SK-N-MC (cell line): ENCODE measurements at regions not wholly inside any gene's neighbourhood (a gene's known extent, or its start where the extent isn't known, plus 50 kb on each side); places are given as distances from the start of the nearest gene placed in this dataset.
"Not testable (repeated sequence)": the region's sequence is repeated elsewhere in the genome, so short reads cannot be mapped to it uniquely, and the experiment has no call there.

ENCODE experiments used
- DNase-seq: peaks from one replicate; pipeline ENCODE4 v3.0.0-alpha.2; 2011; ENCODE audit warnings: low read depth, low spot score
- H3K27ac ChIP-seq: fragments of 200-600 bp; sonication (generic); 2 replicates; pipeline ENCODE4 v1.5.1; 2016; ENCODE audit warnings: mixed run types
- H3K36me3 ChIP-seq: fragments of 200-600 bp; sonication (generic); 2 replicates; pipeline ENCODE4 v1.6.1; 2017; ENCODE audit warnings: antibody characterized with exemption, low read length, mixed read lengths; ENCODE audit not compliant: insufficient read depth
- H3K4me3 ChIP-seq: fragments of 200-600 bp; sonication (generic); 2 replicates; pipeline ENCODE4 v1.5.1; 2016
- H3K9ac ChIP-seq: fragments of 200-600 bp; sonication (generic); 2 replicates; pipeline ENCODE4 v1.8.0; 2017; ENCODE audit warnings: mixed run types, mixed read lengths; ENCODE audit not compliant: insufficient read length
- H3K9me3 ChIP-seq: fragments of 200-600 bp; sonication (generic); 2 replicates; pipeline ENCODE4 v1.6.1; 2017; ENCODE audit warnings: low read depth, mild to moderate bottlenecking, antibody characterized with exemption, low read length, moderate library complexity, mixed read lengths
- EZH2 ChIP-seq: fragments of 200-600 bp; sonication (generic); IDR thresholded peaks from one replicate; pipeline ENCODE4 v1.6.1; 2017; ENCODE audit warnings: antibody characterized with exemption
- FOXP2 ChIP-seq: optimal IDR thresholded peaks from 2 replicates; pipeline ENCODE3; 2011; ENCODE audit warnings: mild to moderate bottlenecking, moderate library complexity; ENCODE audit not compliant: insufficient read depth; ENCODE audit errors: extremely low read length, control extremely low read depth
- POLR2AphosphoS5 ChIP-seq: IDR thresholded peaks from 2 replicates; pipeline ENCODE4 v1.6.1; 2012; ENCODE audit warnings: mild to moderate bottlenecking, low read depth, low read length, borderline replicate concordance

DNA sequence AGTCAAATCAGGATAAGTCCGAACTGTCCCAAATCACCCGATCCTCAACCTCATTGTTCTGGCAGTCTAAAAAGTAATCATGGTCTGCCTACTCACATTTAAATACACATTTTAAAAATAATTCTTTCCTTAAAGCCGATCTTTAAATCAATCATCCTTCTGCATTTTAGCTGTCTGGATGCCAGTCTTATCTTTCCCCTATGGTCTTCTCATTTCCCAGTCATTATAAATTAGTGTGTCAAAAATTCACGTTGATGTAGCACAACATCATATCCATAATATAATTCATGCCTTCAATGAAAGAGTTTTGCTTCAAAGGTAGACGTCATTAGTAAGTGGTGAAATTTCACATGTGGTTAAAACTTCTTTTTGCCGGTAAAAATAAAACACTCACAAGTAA is 108.1 kb upstream of the FRG1 start:
- Histone ChIP-seq H3K9me3 (no peaks in the 10 kb centered on the region), H3K27ac (no peak overlapping the region), H3K36me3 (no peaks in the 10 kb centered on the region), H3K9ac (no peak overlapping the region), H3K4me3 (no peak overlapping the region)
- TF ChIP-seq FOXP2 (no peak), EZH2 (no peak)
- DNase-seq = no peak

DNA sequence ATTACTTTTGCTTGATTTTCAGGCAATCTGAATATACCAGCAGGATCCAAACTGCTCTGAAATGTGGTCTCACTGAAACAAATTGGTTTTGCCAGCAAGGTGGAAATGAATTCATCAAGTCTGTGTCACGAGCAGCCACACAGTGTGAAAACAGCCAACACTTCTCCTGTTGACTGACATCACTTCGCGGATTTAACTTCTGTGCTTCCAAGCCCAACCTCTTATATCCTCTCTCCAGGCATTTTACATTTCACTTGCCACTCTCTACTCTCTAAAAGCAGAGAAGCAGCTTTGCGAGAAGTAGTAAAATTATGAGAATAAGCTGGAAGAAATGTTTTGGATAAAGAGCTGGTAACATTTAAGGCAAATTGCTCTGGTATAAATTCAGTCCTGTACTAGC is 106.1 kb upstream of the FRG1 start:
- Histone ChIP-seq H3K36me3 (no peaks in the 10 kb centered on the region), H3K9ac (no peak overlapping the region), H3K27ac (no peak overlapping the region), H3K4me3 (no peak overlapping the region), H3K9me3 (no peaks in the 10 kb centered on the region)
- no peak for DNase-seq
- TF ChIP-seq EZH2 = no peak
- no peak for TF ChIP-seq POLR2AphosphoS5
- no peak for TF ChIP-seq FOXP2

DNA sequence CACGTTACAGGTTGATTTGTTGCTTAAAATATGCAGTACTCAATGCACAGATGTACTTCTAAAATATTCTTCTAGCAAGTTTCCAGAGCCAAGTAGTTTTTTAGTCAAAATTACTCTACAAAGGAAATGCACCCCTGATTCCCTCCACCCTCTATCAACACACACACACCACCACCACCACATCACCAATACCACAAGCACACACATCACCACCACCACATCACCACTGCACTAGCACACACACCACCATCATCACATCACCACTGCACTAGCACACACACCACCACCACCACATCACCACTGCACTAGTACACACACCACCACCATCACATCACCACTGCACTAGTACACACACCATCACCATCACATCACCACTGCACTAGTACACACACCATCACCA is 105.2 kb upstream of the FRG1 start:
- H3K9ac ChIP-seq = no peak overlapping the region
- TF ChIP-seq FOXP2 = no peak
- TF ChIP-seq POLR2AphosphoS5 = no peak
- no peak for TF ChIP-seq EZH2

DNA sequence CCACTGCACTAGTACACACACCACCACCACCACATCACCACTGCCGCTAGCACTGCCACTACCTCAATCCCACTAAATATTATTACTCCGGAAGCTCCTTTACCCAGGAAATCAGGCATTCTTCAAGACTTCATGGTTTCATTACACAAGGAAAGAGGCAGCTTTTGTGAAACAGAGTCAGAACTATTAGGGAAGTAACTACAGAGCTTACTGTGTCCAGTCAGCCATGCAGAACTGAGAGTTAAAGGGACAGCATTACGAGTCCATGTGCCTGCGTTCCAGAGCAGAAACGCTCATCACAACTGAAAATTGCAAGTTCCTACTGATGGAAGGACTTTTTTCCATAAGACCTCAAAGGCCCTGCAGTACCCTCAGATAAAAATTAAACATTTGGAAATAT is 103.2 kb upstream of the FRG1 start:
- no peak overlapping the region for H3K27ac ChIP-seq

More for the DNA sequence above, 105.2 kb upstream of the FRG1 start:
- no peaks in the 10 kb centered on the region for H3K36me3 ChIP-seq
- no peak for DNase-seq
- H3K4me3 ChIP-seq = no peak overlapping the region
- no peak overlapping the region for H3K27ac ChIP-seq
- no peaks in the 10 kb centered on the region for H3K9me3 ChIP-seq

DNA sequence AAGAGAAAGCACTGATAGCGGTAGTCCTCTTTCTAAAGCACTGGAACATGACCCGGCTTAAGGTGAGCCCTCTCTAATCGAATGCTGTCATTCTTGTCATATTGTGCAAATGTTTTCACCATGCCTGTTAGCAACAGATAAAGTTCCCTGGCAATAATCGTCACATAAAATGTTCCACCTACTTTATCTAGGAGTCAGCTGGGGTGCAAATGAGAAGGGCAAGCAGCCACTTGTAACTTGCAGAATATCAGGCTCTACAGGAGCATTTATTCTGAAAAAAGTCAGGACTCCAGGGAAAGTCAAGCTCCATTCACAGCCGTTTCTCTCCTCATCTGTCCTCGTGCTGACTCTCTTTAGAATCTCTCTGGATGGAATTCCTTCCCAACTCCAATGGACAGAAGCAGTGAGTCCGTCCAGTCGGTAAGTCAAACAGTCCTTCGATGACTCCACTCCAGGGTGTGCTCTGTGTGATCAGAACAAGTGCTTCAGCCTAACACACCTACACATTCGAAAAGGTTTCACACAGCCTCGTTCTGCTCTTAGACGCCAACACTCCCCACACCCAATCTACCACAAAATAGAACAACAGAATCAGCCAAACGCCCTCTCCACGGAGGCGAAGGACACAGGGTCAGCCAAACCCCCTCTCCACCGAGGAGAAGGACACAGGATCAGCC is 101.7 kb upstream of the FRG1 start:
- H3K36me3 ChIP-seq = no peaks in the 10 kb centered on the region
- no peak overlapping the region for H3K27ac ChIP-seq
- H3K9ac ChIP-seq = no peak overlapping the region
- TF ChIP-seq EZH2 (no peak), FOXP2 (no peak), POLR2AphosphoS5 (no peak)
- no peaks in the 10 kb centered on the region for H3K9me3 ChIP-seq
- DNase-seq = no peak
- H3K4me3 ChIP-seq = no peak overlapping the region

More for the DNA sequence above, 103.2 kb upstream of the FRG1 start:
- TF ChIP-seq POLR2AphosphoS5 = no peak
- TF ChIP-seq FOXP2 = no peak
- no peak for TF ChIP-seq EZH2
- no peaks in the 10 kb centered on the region for H3K9me3 ChIP-seq
- DNase-seq = no peak
- H3K4me3 ChIP-seq = no peak overlapping the region
- H3K36me3 ChIP-seq = no peaks in the 10 kb centered on the region
- H3K9ac ChIP-seq = no peak overlapping the region

DNA sequence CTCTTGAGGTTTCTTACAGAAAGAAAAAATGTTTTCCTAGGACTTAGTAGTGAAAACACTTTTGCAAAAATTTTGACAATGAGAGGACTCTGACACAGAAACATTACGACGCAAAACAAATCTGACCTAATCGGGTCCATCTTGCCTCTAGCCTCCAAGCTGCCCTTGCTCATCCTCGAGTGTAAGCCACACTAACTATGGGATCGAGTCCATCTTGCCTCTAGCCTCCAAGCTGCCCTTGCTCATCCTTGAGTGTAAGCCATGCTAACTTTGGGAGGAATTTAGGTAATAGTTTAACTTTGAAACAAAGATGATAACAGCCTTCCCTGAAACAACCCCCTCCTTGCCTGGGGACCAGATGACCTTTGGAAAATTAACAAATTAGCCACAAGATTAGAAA is 100.3 kb upstream of the FRG1 start:
- no peaks in the 10 kb centered on the region for H3K9me3 ChIP-seq
- H3K36me3 ChIP-seq = no peaks in the 10 kb centered on the region
- no peak for TF ChIP-seq EZH2
- TF ChIP-seq POLR2AphosphoS5 = no peak
- no peak for TF ChIP-seq FOXP2
- no peak overlapping the region for H3K9ac ChIP-seq
- no peak overlapping the region for H3K4me3 ChIP-seq
- DNase-seq = no peak
- H3K27ac ChIP-seq = no peak overlapping the region

DNA sequence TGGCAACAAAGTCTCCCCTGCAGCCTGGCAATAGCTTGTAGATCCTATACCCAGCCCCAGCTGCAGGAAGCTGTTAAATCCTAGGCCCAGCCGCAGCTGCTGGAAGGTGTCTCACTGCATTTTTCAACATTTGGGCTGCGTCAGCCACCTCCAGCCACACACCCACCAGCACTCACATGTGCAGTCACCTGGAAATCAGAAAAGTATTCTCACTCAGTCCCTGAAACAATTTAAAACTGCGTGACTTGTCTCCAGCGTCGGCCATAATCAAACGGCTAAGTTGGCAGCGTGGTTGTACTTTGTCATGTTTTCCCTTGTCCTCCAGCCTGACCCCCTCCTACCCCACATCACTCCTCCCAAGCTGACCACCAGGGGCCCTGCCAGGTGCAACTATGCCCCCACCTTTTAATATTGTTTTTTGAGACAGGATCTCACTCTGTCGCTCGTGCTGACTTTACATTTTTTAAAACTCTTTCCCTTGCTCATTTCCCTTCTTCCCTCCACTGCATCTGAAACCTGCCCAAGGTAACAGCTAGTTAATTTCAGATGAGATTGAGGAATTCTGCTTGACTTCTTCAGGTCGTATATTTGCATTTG is 97.2 kb upstream of the FRG1 start:
- DNase-seq = no peak
- Histone ChIP-seq H3K4me3 (no peak overlapping the region), H3K9ac (no peak overlapping the region), H3K9me3 (no peaks in the 10 kb centered on the region), H3K27ac (no peak overlapping the region), H3K36me3 (no peaks in the 10 kb centered on the region)
- TF ChIP-seq FOXP2 (no peak), POLR2AphosphoS5 (no peak), EZH2 (no peak)

DNA sequence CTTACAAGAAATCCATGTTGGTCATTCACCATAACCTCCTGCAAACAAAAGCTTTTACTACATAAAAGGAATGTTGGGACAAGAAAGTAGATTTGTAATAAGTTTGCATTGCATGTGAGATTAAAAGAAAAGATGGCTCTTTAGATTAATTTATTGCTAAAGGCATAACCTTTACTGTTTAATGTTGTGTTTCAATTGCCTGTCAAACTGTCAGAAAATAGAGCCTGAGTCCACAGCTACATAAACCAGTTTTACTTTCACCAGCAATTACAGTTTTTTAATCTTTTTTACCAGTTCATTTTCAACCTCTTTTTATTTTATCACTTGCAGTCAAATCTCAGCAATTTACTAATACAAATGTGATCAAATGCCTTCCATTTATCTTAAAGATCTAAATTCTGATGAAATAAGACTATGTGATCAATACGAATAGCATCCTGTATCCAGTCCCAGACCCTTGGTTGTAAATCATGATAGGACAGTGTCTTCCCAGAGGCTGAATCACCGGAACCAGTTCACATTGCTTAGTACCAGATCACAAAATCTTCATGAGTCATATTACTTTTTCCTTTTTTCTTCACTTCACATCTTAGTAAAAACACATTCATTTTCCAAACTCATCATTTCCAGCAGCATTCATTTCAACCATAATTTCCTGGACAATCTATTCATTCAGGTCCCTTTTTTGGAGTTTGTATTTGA is 95.4 kb upstream of the FRG1 start:
- TF ChIP-seq EZH2 = no peak
- Histone ChIP-seq H3K27ac (no peak overlapping the region), H3K4me3 (no peak overlapping the region), H3K9me3 (no peaks in the 10 kb centered on the region), H3K9ac (no peak overlapping the region), H3K36me3 (no peaks in the 10 kb centered on the region)
- no peak for DNase-seq

DNA sequence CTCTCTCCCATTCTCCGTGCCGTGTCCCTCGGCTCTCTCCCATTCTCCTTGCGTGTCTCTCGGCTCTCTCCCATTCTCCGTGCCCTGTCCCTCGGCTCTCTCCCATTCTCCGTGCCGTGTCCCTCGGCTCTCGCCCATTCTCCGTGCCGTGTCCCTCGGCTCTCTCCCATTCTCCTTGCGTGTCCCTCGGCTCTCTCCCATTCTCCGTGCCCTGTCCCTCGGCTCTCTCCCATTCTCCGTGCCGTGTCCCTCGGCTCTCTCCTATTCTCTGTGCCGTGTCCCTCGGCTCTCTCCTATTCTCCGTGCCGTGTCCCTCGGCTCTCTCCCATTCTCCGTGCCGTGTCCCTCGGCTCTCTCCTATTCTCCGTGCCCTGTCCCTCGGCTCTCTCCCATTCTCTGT is 94.6 kb upstream of the FRG1 start:
- DNase-seq, H3K9me3 ChIP-seq, H3K36me3 ChIP-seq, H3K27ac ChIP-seq, H3K9ac ChIP-seq, H3K4me3 ChIP-seq: not testable (repeated sequence)

DNA sequence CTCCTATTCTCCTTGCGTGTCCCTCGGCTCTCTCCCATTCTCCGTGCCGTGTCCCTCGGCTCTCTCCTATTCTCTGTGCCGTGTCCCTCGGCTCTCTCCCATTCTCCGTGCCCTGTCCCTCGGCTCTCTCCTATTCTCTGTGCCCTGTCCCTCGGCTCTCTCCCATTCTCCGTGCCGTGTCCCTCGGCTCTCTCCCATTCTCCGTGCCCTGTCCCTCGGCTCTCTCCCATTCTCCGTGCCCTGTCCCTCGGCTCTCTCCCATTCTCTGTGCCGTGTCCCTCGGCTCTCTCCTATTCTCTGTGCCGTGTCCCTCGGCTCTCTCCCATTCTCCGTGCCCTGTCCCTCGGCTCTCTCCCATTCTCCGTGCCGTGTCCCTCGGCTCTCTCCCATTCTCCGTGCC is 94.1 kb upstream of the FRG1 start:
- not testable (repeated sequence) for H3K27ac ChIP-seq, H3K4me3 ChIP-seq, DNase-seq, H3K9ac ChIP-seq, H3K36me3 ChIP-seq, H3K9me3 ChIP-seq

DNA sequence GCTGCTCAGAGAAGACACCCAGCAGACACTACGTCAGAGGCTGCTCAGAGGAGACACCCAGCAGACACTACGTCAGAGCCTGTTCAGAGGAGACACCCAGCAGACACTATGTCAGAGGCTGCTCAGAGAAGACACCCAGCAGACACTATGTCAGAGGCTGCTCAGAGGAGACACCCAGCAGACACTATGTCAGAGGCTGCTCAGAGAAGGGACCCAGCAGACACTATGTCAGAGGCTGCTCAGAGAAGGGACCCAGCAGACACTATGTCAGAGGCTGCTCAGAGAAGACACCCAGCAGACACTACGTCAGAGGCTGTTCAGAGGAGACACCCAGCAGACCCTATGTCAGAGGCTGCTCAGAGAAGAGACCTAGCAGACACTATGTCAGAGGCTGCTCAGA is 92.0 kb upstream of the FRG1 start:
- H3K4me3 ChIP-seq, H3K9ac ChIP-seq, DNase-seq, H3K9me3 ChIP-seq, H3K27ac ChIP-seq, H3K36me3 ChIP-seq: not testable (repeated sequence)
